GM19328 (cell line): ENCODE measurements at regions not wholly inside any gene's neighbourhood (a gene's known extent, or its start where the extent isn't known, plus 50 kb on each side); places are given as distances from the start of the nearest gene placed in this dataset.

Experiments
- ATAC-seq: cut with Tn5 transposase; IDR thresholded peaks from one replicate; pipeline ENCODE4 v1.9.1; 2021; ENCODE audit warnings: mild to moderate bottlenecking, moderate library complexity; ENCODE audit not compliant: unreplicated experiment

- ATAC-seq = no peak
These were observed 158.9 kb upstream of the AKIRIN2 start for GRCh38 chr6:87860902-87861301.

- ATAC-seq = no peak
These were observed 156.4 kb upstream of the AKIRIN2 start for GRCh38 chr6:87858440-87858839.

- no peak for ATAC-seq
These were observed 149.8 kb upstream of the AKIRIN2 start for GRCh38 chr6:87851674-87852299.

GRCh38 chr6:87848616-87849015, 146.6 kb upstream of the AKIRIN2 start:
- no peak for ATAC-seq

- no peak for ATAC-seq
These were observed 145.8 kb upstream of the AKIRIN2 start for GRCh38 chr6:87847830-87848210.

GRCh38 chr6:87847135-87847829, 145.2 kb upstream of the AKIRIN2 start:
- ATAC-seq = no peak

- no peak for ATAC-seq
These were observed 144.4 kb upstream of the AKIRIN2 start for GRCh38 chr6:87846434-87846833.

GRCh38 chr6:87840324-87840723, 138.3 kb upstream of the AKIRIN2 start:
- ATAC-seq = no peak

GRCh38 chr6:87837876-87838275, 135.8 kb upstream of the AKIRIN2 start:
- ATAC-seq = no peak

- no peak for ATAC-seq
These were observed 135.4 kb upstream of the AKIRIN2 start for GRCh38 chr6:87837444-87837843.

- peak; percentile 52 for ATAC-seq
These were observed 130.2 kb upstream of the AKIRIN2 start for GRCh38 chr6:87832025-87832825.

GRCh38 chr6:87830907-87831306, 128.9 kb upstream of the AKIRIN2 start:
- no peak for ATAC-seq

GRCh38 chr6:87829622-87830121, 127.6 kb upstream of the AKIRIN2 start:
- no peak for ATAC-seq

GRCh38 chr6:87828044-87828443, 126.0 kb upstream of the AKIRIN2 start:
- no peak for ATAC-seq

- ATAC-seq = no peak
These were observed 125.3 kb upstream of the AKIRIN2 start for GRCh38 chr6:87827346-87827745.

- no peak for ATAC-seq
These were observed 124.4 kb upstream of the AKIRIN2 start for GRCh38 chr6:87826424-87826823.

GRCh38 chr6:87825821-87826221, 123.8 kb upstream of the AKIRIN2 start:
- ATAC-seq = no peak

- ATAC-seq = no peak
These were observed 123.0 kb upstream of the AKIRIN2 start for GRCh38 chr6:87824958-87825491.

- no peak for ATAC-seq
These were observed 120.0 kb upstream of the AKIRIN2 start for GRCh38 chr6:87822011-87822410.

GRCh38 chr6:87820343-87820984, 118.4 kb upstream of the AKIRIN2 start:
- no peak for ATAC-seq

- no peak for ATAC-seq
These were observed 115.2 kb upstream of the AKIRIN2 start for GRCh38 chr6:87817183-87817582.
